GM23338 (cell line): ENCODE measurements at regions not wholly inside any gene's neighbourhood (a gene's known extent, or its start where the extent isn't known, plus 50 kb on each side); places are given as distances from the start of the nearest gene placed in this dataset.

Source experiments
- ATAC-seq: fragments of 200-7000 bp; cut with Tn5 transposase; 3 replicates; pipeline ENCODE4 v1.9.1; 2020
- DNase-seq: peaks from one replicate; pipeline ENCODE4 v3.0.0-alpha.2; 2015; ENCODE audit warnings: low spot score
- H2AFZ ChIP-seq: fragments of 200-600 bp; sonication (generic); 2 replicates; pipeline ENCODE4 v1.8.0; 2016; ENCODE audit warnings: antibody characterized with exemption, mild to moderate bottlenecking, moderate library complexity
- H3F3A ChIP-seq: fragments of 200-600 bp; sonication (generic); replicated peaks from 2 replicates; pipeline ENCODE4 v1.8.0; 2017; ENCODE audit warnings: antibody characterized with exemption, mixed run types, low read depth
- H3K27ac ChIP-seq: fragments of 200-600 bp; sonication (generic); 2 replicates; pipeline ENCODE4 v1.6.1; 2016; ENCODE audit warnings: low read depth
- H3K27me3 ChIP-seq: fragments of 200-600 bp; sonication (generic); 2 replicates; pipeline ENCODE4 v1.8.0; 2016; ENCODE audit warnings: mild to moderate bottlenecking, mixed run types, moderate library complexity; ENCODE audit not compliant: insufficient read depth
- H3K36me3 ChIP-seq: fragments of 200-600 bp; sonication (generic); 2 replicates; pipeline ENCODE4 v1.8.0; 2016; ENCODE audit warnings: mild to moderate bottlenecking; ENCODE audit not compliant: insufficient read depth
- H3K4me1 ChIP-seq: fragments of 200-600 bp; sonication (generic); 2 replicates; pipeline ENCODE4 v1.8.0; 2016; ENCODE audit warnings: mild to moderate bottlenecking, moderate library complexity; ENCODE audit not compliant: insufficient read depth
- H3K4me2 ChIP-seq: fragments of 200-600 bp; sonication (generic); 2 replicates; pipeline ENCODE4 v1.7.1; 2017; ENCODE audit warnings: mixed run types
- H3K4me3 ChIP-seq: fragments of 200-600 bp; sonication (generic); 2 replicates; pipeline ENCODE4 v1.6.1; 2016; ENCODE audit warnings: mixed run types
- H3K79me2 ChIP-seq: fragments of 200-600 bp; sonication (generic); replicated peaks from 2 replicates; pipeline ENCODE4 v1.8.0; 2017; ENCODE audit warnings: mild to moderate bottlenecking; ENCODE audit not compliant: insufficient read depth
- H3K9me2 ChIP-seq: fragments of 200-600 bp; sonication (generic); 2 replicates; pipeline ENCODE4 v1.8.0; 2017; ENCODE audit not compliant: insufficient read depth
- H4K20me1 ChIP-seq: fragments of 200-600 bp; sonication (generic); replicated peaks from 2 replicates; pipeline ENCODE4 v1.8.0; 2017; ENCODE audit warnings: mild to moderate bottlenecking; ENCODE audit not compliant: insufficient read depth
- H3K27ac Mint-ChIP-seq: 2 replicates; pipeline ENCODE4 v1.8.0; 2020; ENCODE audit warnings: inconsistent platforms, mild to moderate bottlenecking, moderate library complexity, mixed read lengths
- H3K27me3 Mint-ChIP-seq: 3 replicates; pipeline ENCODE4 v1.8.0; 2022; ENCODE audit warnings: low read depth, mild to moderate bottlenecking, moderate library complexity, mixed read lengths, inconsistent platforms; ENCODE audit not compliant: insufficient read depth, poor library complexity
- H3K36me3 Mint-ChIP-seq: 3 replicates; pipeline ENCODE4 v1.8.0; 2021; ENCODE audit warnings: low read depth, mild to moderate bottlenecking, inconsistent platforms, moderate library complexity, mixed read lengths
- H3K4me1 Mint-ChIP-seq: 3 replicates; pipeline ENCODE4 v1.8.0; 2020; ENCODE audit warnings: mild to moderate bottlenecking, inconsistent platforms, mixed read lengths
- H3K4me3 Mint-ChIP-seq: 3 replicates; pipeline ENCODE4 v1.8.0; 2021; ENCODE audit warnings: moderate library complexity, mild to moderate bottlenecking, inconsistent platforms, mixed read lengths
- H3K9me3 Mint-ChIP-seq: 3 replicates; pipeline ENCODE4 v1.8.0; 2020; ENCODE audit warnings: moderate library complexity, mild to moderate bottlenecking, inconsistent platforms, mixed read lengths
- EZH2 ChIP-seq: fragments of 200-600 bp; sonication (generic); IDR thresholded peaks from one replicate; pipeline ENCODE4 v1.8.0; 2017; ENCODE audit warnings: antibody characterized with exemption, mild to moderate bottlenecking, low read depth; ENCODE audit not compliant: unreplicated experiment
- EZH2phosphoT487 ChIP-seq: fragments of 200-600 bp; sonication (generic); IDR thresholded peaks from one replicate; pipeline ENCODE4 v1.8.1; 2018; ENCODE audit warnings: antibody characterized with exemption; ENCODE audit not compliant: unreplicated experiment
- POLR2AphosphoS5 ChIP-seq: IDR thresholded peaks from 2 replicates; pipeline ENCODE4 v1.6.1; 2016; ENCODE audit warnings: antibody characterized with exemption, low read depth
- STAT1 ChIP-seq: IDR thresholded peaks from one replicate; pipeline ENCODE4 v1.6.1; 2016; ENCODE audit warnings: antibody characterized with exemption; ENCODE audit not compliant: unreplicated experiment
- TF ChIP-seq, protein P1 (sequence below): IDR thresholded peaks from one replicate; pipeline ENCODE4 v1.6.1; 2018; ENCODE audit warnings: antibody characterized with exemption; ENCODE audit not compliant: unreplicated experiment
- TF ChIP-seq, protein P2 (sequence below): fragments of 250-450 bp; sonication (Bioruptor Pico); IDR thresholded peaks from 2 replicates; pipeline ENCODE4 v1.5.0; 2020; ENCODE audit warnings: mild to moderate bottlenecking, moderate library complexity
- TF ChIP-seq, protein P3 (sequence below): IDR thresholded peaks from 2 replicates; pipeline ENCODE4 v1.6.1; 2016; ENCODE audit warnings: antibody characterized with exemption

DNA sequence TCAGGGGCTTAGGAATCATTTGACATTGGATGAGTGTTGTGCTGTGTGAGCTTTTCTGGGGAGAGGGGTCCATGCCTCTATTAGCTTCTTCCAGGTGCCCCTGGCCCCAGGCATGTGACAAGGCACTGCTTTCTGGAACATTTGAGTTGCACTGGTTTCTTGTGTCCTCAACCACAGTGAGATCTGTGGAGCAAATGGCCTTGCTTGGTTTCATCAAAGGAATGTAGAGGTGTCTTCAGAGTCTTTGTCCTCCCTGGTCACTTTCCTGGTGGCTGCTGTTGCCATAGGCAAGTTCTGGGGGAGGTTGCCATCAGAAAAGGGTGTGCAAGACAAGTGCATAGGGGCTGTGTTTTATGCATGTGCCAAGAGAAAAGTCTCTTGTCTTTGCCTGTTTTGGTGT, 157.5 kb downstream of the MACROH2A1 start:
- H2AFZ ChIP-seq: no peak overlapping the region
- no peaks in the 10 kb centered on the region for H3K27me3 ChIP-seq
- TF ChIP-seq EZH2 (no peak), EZH2phosphoT487 (no peak), STAT1 (no peak), POLR2AphosphoS5 (no peak)
- TF ChIP-seq, protein P1, sequence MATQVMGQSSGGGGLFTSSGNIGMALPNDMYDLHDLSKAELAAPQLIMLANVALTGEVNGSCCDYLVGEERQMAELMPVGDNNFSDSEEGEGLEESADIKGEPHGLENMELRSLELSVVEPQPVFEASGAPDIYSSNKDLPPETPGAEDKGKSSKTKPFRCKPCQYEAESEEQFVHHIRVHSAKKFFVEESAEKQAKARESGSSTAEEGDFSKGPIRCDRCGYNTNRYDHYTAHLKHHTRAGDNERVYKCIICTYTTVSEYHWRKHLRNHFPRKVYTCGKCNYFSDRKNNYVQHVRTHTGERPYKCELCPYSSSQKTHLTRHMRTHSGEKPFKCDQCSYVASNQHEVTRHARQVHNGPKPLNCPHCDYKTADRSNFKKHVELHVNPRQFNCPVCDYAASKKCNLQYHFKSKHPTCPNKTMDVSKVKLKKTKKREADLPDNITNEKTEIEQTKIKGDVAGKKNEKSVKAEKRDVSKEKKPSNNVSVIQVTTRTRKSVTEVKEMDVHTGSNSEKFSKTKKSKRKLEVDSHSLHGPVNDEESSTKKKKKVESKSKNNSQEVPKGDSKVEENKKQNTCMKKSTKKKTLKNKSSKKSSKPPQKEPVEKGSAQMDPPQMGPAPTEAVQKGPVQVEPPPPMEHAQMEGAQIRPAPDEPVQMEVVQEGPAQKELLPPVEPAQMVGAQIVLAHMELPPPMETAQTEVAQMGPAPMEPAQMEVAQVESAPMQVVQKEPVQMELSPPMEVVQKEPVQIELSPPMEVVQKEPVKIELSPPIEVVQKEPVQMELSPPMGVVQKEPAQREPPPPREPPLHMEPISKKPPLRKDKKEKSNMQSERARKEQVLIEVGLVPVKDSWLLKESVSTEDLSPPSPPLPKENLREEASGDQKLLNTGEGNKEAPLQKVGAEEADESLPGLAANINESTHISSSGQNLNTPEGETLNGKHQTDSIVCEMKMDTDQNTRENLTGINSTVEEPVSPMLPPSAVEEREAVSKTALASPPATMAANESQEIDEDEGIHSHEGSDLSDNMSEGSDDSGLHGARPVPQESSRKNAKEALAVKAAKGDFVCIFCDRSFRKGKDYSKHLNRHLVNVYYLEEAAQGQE: no peak
- TF ChIP-seq, protein P2, sequence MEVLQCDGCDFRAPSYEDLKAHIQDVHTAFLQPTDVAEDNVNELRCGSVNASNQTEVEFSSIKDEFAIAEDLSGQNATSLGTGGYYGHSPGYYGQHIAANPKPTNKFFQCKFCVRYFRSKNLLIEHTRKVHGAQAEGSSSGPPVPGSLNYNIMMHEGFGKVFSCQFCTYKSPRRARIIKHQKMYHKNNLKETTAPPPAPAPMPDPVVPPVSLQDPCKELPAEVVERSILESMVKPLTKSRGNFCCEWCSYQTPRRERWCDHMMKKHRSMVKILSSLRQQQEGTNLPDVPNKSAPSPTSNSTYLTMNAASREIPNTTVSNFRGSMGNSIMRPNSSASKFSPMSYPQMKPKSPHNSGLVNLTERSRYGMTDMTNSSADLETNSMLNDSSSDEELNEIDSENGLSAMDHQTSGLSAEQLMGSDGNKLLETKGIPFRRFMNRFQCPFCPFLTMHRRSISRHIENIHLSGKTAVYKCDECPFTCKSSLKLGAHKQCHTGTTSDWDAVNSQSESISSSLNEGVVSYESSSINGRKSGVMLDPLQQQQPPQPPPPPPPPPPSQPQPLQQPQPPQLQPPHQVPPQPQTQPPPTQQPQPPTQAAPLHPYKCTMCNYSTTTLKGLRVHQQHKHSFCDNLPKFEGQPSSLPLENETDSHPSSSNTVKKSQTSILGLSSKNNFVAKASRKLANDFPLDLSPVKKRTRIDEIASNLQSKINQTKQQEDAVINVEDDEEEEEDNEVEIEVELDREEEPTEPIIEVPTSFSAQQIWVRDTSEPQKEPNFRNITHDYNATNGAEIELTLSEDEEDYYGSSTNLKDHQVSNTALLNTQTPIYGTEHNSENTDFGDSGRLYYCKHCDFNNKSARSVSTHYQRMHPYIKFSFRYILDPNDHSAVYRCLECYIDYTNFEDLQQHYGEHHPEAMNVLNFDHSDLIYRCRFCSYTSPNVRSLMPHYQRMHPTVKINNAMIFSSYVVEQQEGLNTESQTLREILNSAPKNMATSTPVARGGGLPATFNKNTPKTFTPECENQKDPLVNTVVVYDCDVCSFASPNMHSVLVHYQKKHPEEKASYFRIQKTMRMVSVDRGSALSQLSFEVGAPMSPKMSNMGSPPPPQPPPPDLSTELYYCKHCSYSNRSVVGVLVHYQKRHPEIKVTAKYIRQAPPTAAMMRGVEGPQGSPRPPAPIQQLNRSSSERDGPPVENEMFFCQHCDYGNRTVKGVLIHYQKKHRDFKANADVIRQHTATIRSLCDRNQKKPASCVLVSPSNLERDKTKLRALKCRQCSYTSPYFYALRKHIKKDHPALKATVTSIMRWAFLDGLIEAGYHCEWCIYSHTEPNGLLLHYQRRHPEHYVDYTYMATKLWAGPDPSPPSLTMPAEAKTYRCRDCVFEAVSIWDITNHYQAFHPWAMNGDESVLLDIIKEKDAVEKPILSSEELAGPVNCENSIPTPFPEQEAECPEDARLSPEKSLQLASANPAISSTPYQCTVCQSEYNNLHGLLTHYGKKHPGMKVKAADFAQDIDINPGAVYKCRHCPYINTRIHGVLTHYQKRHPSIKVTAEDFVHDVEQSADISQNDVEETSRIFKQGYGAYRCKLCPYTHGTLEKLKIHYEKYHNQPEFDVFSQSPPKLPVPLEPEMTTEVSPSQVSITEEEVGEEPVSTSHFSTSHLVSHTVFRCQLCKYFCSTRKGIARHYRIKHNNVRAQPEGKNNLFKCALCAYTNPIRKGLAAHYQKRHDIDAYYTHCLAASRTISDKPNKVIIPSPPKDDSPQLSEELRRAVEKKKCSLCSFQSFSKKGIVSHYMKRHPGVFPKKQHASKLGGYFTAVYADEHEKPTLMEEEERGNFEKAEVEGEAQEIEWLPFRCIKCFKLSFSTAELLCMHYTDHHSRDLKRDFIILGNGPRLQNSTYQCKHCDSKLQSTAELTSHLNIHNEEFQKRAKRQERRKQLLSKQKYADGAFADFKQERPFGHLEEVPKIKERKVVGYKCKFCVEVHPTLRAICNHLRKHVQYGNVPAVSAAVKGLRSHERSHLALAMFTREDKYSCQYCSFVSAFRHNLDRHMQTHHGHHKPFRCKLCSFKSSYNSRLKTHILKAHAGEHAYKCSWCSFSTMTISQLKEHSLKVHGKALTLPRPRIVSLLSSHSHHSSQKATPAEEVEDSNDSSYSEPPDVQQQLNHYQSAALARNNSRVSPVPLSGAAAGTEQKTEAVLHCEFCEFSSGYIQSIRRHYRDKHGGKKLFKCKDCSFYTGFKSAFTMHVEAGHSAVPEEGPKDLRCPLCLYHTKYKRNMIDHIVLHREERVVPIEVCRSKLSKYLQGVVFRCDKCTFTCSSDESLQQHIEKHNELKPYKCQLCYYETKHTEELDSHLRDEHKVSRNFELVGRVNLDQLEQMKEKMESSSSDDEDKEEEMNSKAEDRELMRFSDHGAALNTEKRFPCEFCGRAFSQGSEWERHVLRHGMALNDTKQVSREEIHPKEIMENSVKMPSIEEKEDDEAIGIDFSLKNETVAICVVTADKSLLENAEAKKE: no peak
- TF ChIP-seq, protein P3, sequence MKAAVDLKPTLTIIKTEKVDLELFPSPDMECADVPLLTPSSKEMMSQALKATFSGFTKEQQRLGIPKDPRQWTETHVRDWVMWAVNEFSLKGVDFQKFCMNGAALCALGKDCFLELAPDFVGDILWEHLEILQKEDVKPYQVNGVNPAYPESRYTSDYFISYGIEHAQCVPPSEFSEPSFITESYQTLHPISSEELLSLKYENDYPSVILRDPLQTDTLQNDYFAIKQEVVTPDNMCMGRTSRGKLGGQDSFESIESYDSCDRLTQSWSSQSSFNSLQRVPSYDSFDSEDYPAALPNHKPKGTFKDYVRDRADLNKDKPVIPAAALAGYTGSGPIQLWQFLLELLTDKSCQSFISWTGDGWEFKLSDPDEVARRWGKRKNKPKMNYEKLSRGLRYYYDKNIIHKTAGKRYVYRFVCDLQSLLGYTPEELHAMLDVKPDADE: no peak
- ATAC-seq (no peak), DNase-seq (no peak)
- no peaks in the 10 kb centered on the region for H3K36me3 ChIP-seq
- no peak overlapping the region for H3K27ac ChIP-seq
- no peak overlapping the region for H3K27ac Mint-ChIP-seq
- no peak overlapping the region for H3K4me3 ChIP-seq
- peaks cover 10% of the 10 kb centered on the region for H3K4me1 Mint-ChIP-seq
- H3K9me2 ChIP-seq: no peaks in the 10 kb centered on the region
- H4K20me1 ChIP-seq: no peaks in the 10 kb centered on the region
- H3K4me1 ChIP-seq: no peaks in the 10 kb centered on the region; the same call in 1 of the 2 replicates
- no peak overlapping the region for H3K4me2 ChIP-seq
- H3K27me3 Mint-ChIP-seq: peaks cover 21% of the 10 kb centered on the region
- no peak overlapping the region for H3K4me3 Mint-ChIP-seq
- H3K79me2 ChIP-seq: no peaks in the 10 kb centered on the region
- H3K9me3 Mint-ChIP-seq: no peaks in the 10 kb centered on the region
- no peaks in the 10 kb centered on the region for H3F3A ChIP-seq
- H3K36me3 Mint-ChIP-seq: no peaks in the 10 kb centered on the region; the same call in 2 of the 3 replicates
